OCI-LY7 (cell line): ENCODE measurements at regions not wholly inside any gene's neighbourhood (a gene's known extent, or its start where the extent isn't known, plus 50 kb on each side); places are given as distances from the start of the nearest gene placed in this dataset.

Experiments
- BruUV-seq: library from RNA; stranded (reverse); fragments of 400-500 nt; replicated peaks from 2 replicates; lab custom pipeline; 2021; lab: Mats Ljungman, UMichigan
- CTCF ChIA-PET: fragments of 300-600 bp; sonication (Branson Sonifier 250); formaldehyde crosslinking; loops from one replicate; lab custom pipeline; 2022; ENCODE audit warnings: antibody characterized with exemption; ENCODE audit not compliant: unreplicated experiment; lab: Charles Lee
- POLR2A ChIA-PET: fragments of 300-600 bp; sonication (Branson Sonifier 250); formaldehyde crosslinking; loops from one replicate; lab custom pipeline; 2022; ENCODE audit warnings: antibody characterized with exemption; lab: Charles Lee
- DNase-seq: peaks from one replicate; pipeline ENCODE4 v3.0.0-alpha.2; 2015; ENCODE audit warnings: low spot score
- H2AFZ ChIP-seq: fragments of 200-600 bp; sonication (generic), shearing (Covaris generic); 2 replicates; pipeline ENCODE4 v1.6.1; 2014; ENCODE audit warnings: mild to moderate bottlenecking, antibody characterized with exemption, low read length, moderate library complexity
- H3K27ac ChIP-seq: fragments of 200-600 bp; sonication (generic); 2 replicates; pipeline ENCODE4 v1.5.1; 2014; ENCODE audit warnings: mixed run types, low read depth, mild to moderate bottlenecking, moderate library complexity, low read length, inconsistent platforms; ENCODE audit not compliant: poor library complexity, severe bottlenecking
- H3K36me3 ChIP-seq: fragments of 200-600 bp; sonication (generic); 2 replicates; pipeline ENCODE4 v1.6.1; 2014; ENCODE audit warnings: mild to moderate bottlenecking, antibody characterized with exemption, low read length, moderate library complexity, mixed read lengths; ENCODE audit not compliant: insufficient read depth
- H3K4me1 ChIP-seq: fragments of 200-600 bp; sonication (generic); 2 replicates; pipeline ENCODE4 v1.5.1; 2014; ENCODE audit warnings: mild to moderate bottlenecking, low read length; ENCODE audit not compliant: insufficient read depth, poor library complexity, severe bottlenecking
- H3K4me2 ChIP-seq: fragments of 200-600 bp; sonication (generic); 2 replicates; pipeline ENCODE4 v1.6.1; 2014; ENCODE audit warnings: mild to moderate bottlenecking, low read length
- H3K4me3 ChIP-seq: fragments of 200-600 bp; sonication (generic); 2 replicates; pipeline ENCODE4 v1.5.1; 2014; ENCODE audit warnings: mild to moderate bottlenecking, low read depth, low read length; ENCODE audit not compliant: poor library complexity, severe bottlenecking
- H3K79me2 ChIP-seq: fragments of 200-600 bp; sonication (generic); 2 replicates; pipeline ENCODE4 v1.6.1; 2016; ENCODE audit warnings: low read depth, mild to moderate bottlenecking, low read length, moderate library complexity, mixed read lengths; ENCODE audit not compliant: insufficient read depth
- H3K9me2 ChIP-seq: fragments of 200-600 bp; sonication (generic); 2 replicates; pipeline ENCODE4 v1.6.1; 2016; ENCODE audit warnings: mild to moderate bottlenecking, low read length, mixed read lengths; ENCODE audit not compliant: insufficient read depth
- H3K9me3 ChIP-seq: fragments of 200-600 bp; sonication (generic); 2 replicates; pipeline ENCODE4 v1.6.1; 2014; ENCODE audit warnings: mild to moderate bottlenecking, mixed run types, low read length, mixed read lengths
- H4K20me1 ChIP-seq: fragments of 200-600 bp; sonication (generic); 2 replicates; pipeline ENCODE4 v1.6.1; 2014; ENCODE audit warnings: mild to moderate bottlenecking, antibody characterized with exemption, low read length, moderate library complexity, mixed read lengths; ENCODE audit not compliant: insufficient read depth
- CTCF ChIP-seq: fragments of 200-600 bp; sonication (generic); conservative IDR thresholded peaks from 2 replicates; pipeline ENCODE4 v1.5.1; 2014; ENCODE audit warnings: mild to moderate bottlenecking, antibody characterized with exemption, low read length, moderate library complexity, mixed read lengths
- EZH2phosphoT487 ChIP-seq: fragments of 200-600 bp; sonication (generic); IDR thresholded peaks from 2 replicates; pipeline ENCODE4 v1.6.1; 2018; ENCODE audit warnings: low read depth, borderline replicate concordance, mild to moderate bottlenecking, mixed run types, antibody characterized with exemption, low read length, moderate library complexity, mixed read lengths
- intact Hi-C: fragments of 100-400 bp; cut with micrococcal nuclease; formaldehyde crosslinking; loops from one replicate; pipeline ENCODE4 v1.10.0; 2022; ENCODE audit not compliant: unreplicated experiment

GRCh38 chr10:63027531-63027930, 105.6 kb upstream of the NRBF2 start:
- no peaks in the 10 kb centered on the region for H3K9me2 ChIP-seq
- no peak overlapping the region for H3K4me2 ChIP-seq
- ChIA-PET CTCF (no interaction called here), POLR2A (interaction anchor here (0.6 to 1.5 kb wide), 5 partner anchors 11 to 775 kb away, joined by 3 to 5 read pairs (median 3); no protein-coding TSS in a partner anchor)
- no peaks in the 10 kb centered on the region for H3K4me1 ChIP-seq
- intact Hi-C loops, result no loop called here
- no peaks in the 10 kb centered on the region for H3K79me2 ChIP-seq
- no peaks in the 10 kb centered on the region for H4K20me1 ChIP-seq
- no peaks in the 10 kb centered on the region for H3K36me3 ChIP-seq
- H2AFZ ChIP-seq, result no peak overlapping the region
- H3K27ac ChIP-seq, result no peak overlapping the region
- no peak for DNase-seq
- TF ChIP-seq EZH2phosphoT487, result no peak
- no peak for TF ChIP-seq CTCF
- no TSS peak for BruUV-seq
- H3K9me3 ChIP-seq, result no peaks in the 10 kb centered on the region
- no peak overlapping the region for H3K4me3 ChIP-seq

DNA sequence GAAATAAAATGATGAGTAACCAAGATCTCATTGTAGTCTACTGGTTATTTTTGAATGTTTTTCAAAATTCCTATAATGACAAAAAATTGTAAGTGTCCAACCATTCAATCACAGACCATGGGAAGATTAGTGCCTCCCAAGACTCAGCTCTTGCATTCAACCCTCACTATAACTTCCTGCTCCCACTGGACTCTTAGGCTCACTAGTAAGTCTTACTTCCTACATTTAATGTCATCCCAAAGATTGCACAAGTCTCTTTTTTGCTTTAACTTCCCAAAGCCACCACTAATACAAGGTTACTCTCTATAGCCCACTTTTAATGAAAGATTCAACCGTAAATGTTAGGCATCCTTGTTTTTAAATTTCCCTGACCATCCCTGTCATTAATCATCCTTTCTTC, 111.9 kb upstream of the NRBF2 start:
- BruUV-seq, result no TSS peak
- no peak for DNase-seq
- no peaks in the 10 kb centered on the region for H3K79me2 ChIP-seq
- intact Hi-C loops, result no loop called here
- H2AFZ ChIP-seq, result no peak overlapping the region
- H3K27ac ChIP-seq, result no peak overlapping the region
- no peaks in the 10 kb centered on the region for H3K9me3 ChIP-seq
- no peak overlapping the region for H3K4me3 ChIP-seq
- H4K20me1 ChIP-seq, result no peaks in the 10 kb centered on the region
- H3K4me2 ChIP-seq, result no peak overlapping the region
- no peaks in the 10 kb centered on the region for H3K9me2 ChIP-seq
- CTCF ChIA-PET, result no interaction called here
- no peaks in the 10 kb centered on the region for H3K4me1 ChIP-seq
- H3K36me3 ChIP-seq, result no peaks in the 10 kb centered on the region
- POLR2A ChIA-PET, result interaction anchor here (0.8 kb wide), 1 partner anchor 69 kb away, joined by 3 read pairs; no protein-coding TSS in a partner anchor
- TF ChIP-seq EZH2phosphoT487 (no peak), CTCF (no peak)

- H3K4me3 ChIP-seq, result no peak overlapping the region
- no peaks in the 10 kb centered on the region for H3K4me1 ChIP-seq
- no peaks in the 10 kb centered on the region for H3K36me3 ChIP-seq
- BruUV-seq, result no TSS peak
- no peaks in the 10 kb centered on the region for H4K20me1 ChIP-seq
- POLR2A ChIA-PET, result no interaction called here
- intact Hi-C loops, result no loop called here
- CTCF ChIA-PET, result no interaction called here
- TF ChIP-seq CTCF (no peak), EZH2phosphoT487 (no peak)
- no peaks in the 10 kb centered on the region for H3K9me2 ChIP-seq
- no peak overlapping the region for H3K27ac ChIP-seq
- no peaks in the 10 kb centered on the region for H3K9me3 ChIP-seq
- H2AFZ ChIP-seq, result no peak overlapping the region
- no peak overlapping the region for H3K4me2 ChIP-seq
- H3K79me2 ChIP-seq, result no peaks in the 10 kb centered on the region
- DNase-seq, result no peak
These were observed 119.4 kb upstream of the NRBF2 start for GRCh38 chr10:63013755-63014154.
